HG03575 (cell line): ENCODE measurements at regions not wholly inside any gene's neighbourhood (a gene's known extent, or its start where the extent isn't known, plus 50 kb on each side); places are given as distances from the start of the nearest gene placed in this dataset.

Source experiments
- ATAC-seq: cut with Tn5 transposase; IDR thresholded peaks from one replicate; pipeline ENCODE4 v1.9.1; 2021; ENCODE audit not compliant: unreplicated experiment, insufficient number of reproducible peaks, low FRiP score; ENCODE audit errors: extremely low read depth

DNA sequence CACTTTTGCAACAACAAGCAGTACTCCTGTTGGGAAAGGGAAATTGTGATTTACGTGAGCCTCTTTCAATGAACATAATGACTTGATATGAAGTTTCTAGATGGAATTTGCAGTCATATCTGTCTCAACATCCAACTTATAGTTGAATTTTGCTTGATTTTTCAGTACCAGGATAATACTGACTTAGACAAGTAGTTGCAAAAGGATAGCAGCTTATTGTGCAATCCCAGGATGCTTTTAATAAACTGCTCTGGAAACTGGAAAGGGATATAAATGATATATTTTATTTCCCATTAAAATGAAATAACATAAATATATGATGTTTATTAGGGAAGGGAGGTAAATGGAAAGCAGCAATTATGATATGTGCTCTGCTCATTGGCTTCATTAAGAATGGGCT is 174.4 kb upstream of the RGMB start:
- ATAC-seq = no peak

- ATAC-seq = no peak
Observed at GRCh38 chr5:98602534-98603112, 170.8 kb upstream of the RGMB start.

DNA sequence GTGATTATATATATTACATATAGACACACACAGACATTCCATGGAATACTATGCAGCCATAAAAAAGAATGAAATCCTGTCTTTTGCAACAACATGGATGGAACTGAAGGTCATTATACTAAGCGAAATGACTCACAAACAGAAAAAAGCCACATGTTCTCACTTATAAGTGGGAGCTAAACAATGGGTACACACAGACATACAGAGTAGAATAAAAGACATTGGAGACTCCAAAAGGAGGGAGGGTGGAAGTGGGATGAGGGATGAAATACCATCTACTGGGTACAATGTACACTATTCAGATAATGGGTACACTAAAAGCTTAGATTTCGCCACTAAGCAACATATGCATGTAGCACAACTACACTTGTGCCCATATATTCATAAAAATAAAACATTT is 170.0 kb upstream of the RGMB start:
- ATAC-seq = no peak

- ATAC-seq = no peak
Observed at GRCh38 chr5:98604301-98604700, 169.2 kb upstream of the RGMB start.

DNA sequence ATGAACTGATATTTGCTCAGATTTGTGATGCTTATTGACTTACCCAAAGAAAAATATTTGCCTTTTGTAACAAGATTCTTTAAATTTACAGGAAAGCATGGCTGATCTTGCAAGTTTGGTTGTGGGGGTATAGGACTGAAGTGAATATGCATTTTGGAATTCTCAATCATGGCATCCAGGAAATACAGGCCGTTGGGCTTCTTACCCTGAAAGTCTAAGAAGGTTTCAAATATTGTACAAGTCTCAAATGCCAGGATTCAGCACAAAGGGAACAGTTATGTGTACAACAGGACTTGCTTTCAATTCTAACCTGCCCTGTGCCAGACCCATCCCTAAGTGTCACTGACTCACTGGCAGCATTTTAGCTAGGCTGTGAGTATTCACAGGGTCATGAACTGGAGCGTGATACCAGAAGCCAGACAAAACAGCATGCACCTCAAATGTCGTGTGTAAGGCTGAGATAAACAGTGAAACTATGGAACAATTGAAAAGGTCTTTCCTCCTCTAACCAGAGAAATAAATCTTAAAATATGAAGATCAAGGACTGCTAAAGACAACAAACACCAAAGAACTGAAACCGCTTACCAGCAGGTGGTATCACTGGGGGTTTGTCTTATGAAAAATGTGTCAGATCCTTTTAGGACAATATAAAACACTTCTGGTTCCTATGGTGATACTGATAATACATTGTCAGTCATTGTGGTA is 168.6 kb upstream of the RGMB start:
- no peak for ATAC-seq

- no peak for ATAC-seq
Observed at GRCh38 chr5:98605426-98605825, 168.0 kb upstream of the RGMB start.

DNA sequence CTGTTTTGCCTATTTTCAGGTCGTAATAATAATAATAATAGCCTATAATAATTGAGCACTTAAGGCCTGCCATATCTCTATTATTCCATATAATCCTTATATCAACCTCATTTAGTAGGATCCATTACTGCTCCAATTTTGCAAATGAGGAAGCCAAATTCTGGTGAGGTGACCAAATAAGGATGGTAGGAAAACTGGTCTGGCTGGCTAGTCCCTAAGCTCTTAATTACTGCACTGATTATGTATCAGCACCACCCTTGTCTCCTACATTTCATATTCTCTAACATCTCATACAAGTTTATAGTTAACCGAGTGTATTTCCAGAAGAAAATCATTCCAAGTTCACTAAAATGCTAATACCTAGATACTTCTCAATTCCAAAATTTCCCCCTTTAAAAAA is 166.5 kb upstream of the RGMB start:
- no peak for ATAC-seq

- ATAC-seq = no peak
Observed at GRCh38 chr5:98608052-98608451, 165.4 kb upstream of the RGMB start.

DNA sequence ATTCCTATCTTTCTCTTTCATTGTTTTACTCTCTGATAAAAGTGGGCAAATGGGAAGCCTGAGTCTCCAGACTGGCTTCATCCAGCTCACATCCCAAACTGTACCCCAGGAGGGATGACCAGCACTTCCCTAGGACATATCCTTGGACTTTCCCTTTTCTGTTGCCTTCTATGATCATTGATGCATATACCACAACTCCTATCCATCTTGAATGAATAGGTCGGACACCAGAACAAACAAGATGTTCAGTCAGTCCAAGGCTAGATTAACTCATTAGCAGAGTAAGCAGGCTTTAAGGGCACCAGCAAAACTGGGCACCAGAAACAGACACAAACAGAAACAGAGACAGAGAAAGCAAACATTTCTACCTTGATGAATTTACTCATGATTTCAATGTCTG is 159.1 kb upstream of the RGMB start:
- ATAC-seq = no peak

DNA sequence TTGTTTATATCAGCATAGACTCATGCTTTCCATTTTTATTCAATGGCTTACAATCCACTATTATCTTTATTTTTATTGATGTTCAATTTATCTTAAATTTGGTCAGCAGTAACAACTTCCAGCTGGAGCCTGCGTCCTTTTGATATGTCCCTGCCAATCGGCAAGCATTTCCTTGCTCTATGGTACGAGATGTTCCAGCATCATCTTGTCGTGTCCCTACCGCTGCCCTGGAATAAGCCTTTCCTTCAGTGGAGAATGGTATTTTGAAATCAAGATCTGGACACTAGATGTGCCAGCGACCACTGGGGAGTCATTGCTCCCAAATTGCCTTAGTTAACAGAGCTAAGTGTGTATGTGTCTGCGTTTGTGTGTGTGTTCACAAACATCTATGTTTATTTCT is 151.6 kb upstream of the RGMB start:
- no peak for ATAC-seq

GRCh38 chr5:98624145-98624880 is 149.2 kb upstream of the RGMB start:
- no peak for ATAC-seq

DNA sequence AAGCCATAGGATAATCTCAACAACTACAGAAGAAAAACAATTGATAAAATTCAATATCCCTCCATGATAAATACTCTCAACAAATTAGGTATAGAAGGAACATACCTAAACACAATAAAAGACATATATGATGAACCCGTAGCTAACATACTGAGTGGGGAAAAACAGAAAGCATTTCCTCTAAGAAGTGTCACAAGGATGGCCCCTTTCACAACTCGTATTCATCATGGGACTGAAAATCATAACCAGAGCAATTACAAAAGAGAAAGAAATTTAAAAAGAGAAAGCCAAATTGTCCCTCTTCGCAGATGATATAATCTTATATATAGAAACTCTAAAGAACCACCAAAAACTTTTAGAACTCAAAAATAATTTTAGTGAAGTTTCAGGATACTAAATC is 146.3 kb upstream of the RGMB start:
- no peak for ATAC-seq

DNA sequence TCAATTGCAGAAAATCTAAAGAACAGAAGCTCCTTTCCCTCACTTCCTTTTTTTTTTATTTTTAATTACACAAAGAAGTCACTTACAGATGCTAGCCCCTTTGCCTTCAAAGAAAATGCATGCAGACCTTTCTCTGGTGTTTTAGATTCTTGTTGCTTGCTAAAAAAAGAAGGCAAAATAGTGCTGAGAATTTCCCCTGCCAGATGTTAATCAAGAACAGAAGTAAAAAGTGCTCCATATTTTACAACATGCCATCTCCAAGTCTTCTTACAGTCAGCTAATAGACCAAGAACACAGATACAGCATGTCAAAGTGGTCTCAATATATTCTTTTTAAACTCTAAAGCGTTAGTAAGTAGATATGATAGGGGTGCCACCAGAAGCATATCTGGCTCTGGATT is 142.8 kb upstream of the RGMB start:
- ATAC-seq = no peak

GRCh38 chr5:98631311-98632054 is 142.0 kb upstream of the RGMB start:
- no peak for ATAC-seq

- ATAC-seq = no peak
Observed at GRCh38 chr5:98635656-98636055, 137.8 kb upstream of the RGMB start.

DNA sequence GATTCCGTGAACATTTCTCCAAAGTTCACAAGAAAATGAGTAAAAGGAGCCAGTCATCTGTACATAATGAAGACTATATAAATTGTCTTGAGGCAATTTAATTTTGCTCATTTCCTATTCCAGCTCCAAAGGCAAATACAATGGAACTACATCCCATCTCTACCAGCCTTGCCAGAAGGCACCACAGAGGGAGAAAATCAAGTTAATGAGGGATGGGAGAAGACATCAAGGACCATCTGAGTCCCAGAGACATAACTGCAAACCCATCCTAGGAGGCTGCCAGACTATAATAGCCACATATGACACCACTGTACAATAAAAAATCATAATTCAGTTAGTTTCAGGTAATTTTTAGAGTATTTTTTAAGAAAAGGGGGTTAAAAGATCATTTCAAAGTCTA is 136.3 kb upstream of the RGMB start:
- ATAC-seq = no peak

DNA sequence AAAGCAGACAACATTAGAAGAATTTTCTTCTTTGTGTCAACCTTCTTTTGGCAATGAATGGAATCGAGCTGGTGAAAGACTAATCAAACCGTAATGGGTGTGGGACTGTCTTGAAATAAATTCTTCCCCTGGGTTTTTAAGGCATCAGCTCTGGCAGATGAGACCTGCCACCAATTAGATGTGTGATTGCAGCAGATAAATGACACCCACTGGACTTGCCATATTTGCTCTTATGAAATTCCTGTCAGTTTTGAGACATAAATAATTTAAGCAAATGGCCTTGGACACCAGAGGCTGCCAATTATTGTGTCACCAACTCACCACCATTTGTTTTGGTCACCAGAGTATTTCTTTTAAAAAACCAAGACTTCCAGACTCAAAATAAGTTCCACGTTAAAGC is 135.9 kb upstream of the RGMB start:
- ATAC-seq = no peak

- ATAC-seq = no peak
Observed at GRCh38 chr5:98638111-98638510, 135.4 kb upstream of the RGMB start.

DNA sequence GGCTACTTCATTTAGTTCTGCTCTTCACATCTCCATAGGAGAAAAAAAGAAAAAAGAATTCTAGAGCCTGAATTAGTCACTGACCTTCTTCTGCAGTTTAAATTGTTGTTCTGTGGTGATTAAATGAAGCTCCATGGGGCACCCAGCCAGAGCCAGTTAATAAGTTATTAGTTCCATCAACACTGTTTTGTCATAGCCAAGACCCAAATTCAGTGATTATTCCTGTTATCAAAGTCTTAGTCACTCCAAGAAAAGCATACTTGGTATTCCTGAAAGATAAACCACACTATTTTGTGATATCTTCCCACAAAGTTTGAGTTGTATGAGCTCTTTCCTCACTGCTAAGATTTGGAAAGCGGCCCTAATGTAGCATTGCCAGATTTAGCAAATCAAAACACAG is 134.8 kb upstream of the RGMB start:
- no peak for ATAC-seq

- no peak for ATAC-seq
Observed at GRCh38 chr5:98639274-98639673, 134.2 kb upstream of the RGMB start.
